ENCODE measurements at regions not wholly inside any gene's neighbourhood (a gene's known extent, or its start where the extent isn't known, plus 50 kb on each side); places are given as distances from the start of the nearest gene placed in this dataset.

DNA sequence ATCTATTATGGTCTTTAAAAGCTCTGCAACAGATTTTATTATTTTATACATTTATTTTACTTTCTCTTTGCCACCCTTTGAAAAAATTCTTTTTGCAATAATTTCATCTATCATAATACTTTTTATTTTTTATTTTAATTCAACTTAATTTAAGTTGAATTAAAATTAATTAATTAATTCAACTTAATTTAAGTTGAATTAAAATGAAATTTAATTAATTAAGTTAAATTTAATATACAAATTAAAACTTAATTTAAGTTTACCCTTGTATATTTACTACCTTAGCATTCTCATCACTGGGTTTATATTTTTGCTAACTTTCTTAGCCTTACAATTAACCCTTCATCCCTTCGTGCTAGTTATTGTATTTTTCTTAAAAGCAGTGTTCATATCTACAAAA lies 301.4 kb downstream of the SLITRK5 start:
- TF ChIP-seq CTCF (IDR thresholded peaks at IDR 0.05 in 2 of 3, conservative IDR thresholded peaks at IDR 0.05 in 1 of 3; ENCODE audit: insufficient read depth in 2 of 3, low read depth in 1 of 3, low read length in 3 of 3) (no peak), RAD21 (CRISPR knock-in tag; conservative IDR thresholded peaks at IDR 0.05 in 1 of 2, IDR thresholded peaks at IDR 0.05 in 1 of 2) (no peak)

Measured in K562 (cell line).